ENCODE measurements at regions not wholly inside any gene's neighbourhood (a gene's known extent, or its start where the extent isn't known, plus 50 kb on each side); places are given as distances from the start of the nearest gene placed in this dataset.
"Not testable (repeated sequence)": the region's sequence is repeated elsewhere in the genome, so short reads cannot be mapped to it uniquely, and the experiment has no call there.

DNA sequence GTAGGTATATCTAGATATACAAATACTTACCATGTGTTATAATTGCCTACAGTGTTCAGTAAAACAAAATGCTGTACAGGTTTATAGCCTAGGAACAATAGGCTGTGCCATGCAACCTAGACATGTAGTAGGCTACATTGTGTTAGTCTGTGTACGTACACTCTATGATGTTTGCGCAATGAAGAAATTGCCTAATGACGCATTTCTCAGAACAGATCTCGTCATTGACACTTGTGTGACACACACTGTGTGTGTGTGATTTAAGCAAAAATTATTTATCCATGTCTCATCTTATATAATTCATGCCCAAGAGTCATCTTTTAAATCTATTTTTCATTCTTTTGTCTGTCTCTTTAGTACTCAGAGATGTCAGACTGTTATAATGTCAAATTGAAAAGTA lies 1888.8 kb upstream of the PCDH20 start:
- no peak for DNase-seq (ENCODE audit: low spot score)

DNA sequence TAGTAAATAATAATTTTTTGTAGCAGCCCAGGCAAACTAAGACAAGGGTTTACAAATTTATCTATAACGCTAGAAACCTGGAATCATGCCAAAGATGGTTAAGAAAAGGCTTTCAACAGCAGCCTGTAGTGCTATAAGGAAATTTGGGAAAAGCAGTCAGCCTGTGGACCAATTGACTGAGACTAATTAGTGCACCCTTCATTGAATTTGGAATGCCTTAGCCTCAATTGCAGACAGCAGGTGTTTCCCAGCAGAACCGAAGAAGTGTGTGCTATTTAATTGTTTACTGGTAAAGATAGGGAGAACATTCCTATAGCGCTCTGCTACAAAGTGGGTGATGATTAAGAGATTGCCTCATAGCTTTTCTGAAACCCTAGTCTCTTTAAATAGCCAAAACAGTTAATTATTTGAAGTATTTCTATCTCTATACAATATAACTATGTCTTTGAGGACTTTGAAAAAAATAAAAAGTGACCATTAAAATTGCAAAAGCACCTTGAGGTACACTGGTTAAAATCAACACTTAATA lies 1884.3 kb upstream of the PCDH20 start:
- DNase-seq (ENCODE audit: low spot score) = no peak

DNA sequence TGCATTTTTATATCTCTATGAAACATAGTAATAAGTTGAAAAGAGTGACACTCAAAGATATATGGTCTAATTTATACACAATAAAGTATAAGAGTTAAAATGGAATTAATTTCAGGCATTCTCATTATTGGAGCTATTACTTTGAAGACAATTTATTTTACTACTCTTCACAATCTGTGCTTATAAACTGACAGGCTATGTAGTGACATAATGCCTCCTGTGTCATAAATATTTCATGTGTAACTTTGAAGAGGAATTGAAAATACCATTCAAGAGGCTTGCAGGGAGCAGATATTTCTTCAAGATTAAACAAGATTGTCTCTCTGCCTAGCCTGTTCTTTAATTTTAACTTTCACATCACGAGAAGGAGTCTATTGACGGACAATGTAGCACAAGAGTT lies 1881.5 kb upstream of the PCDH20 start:
- no peak for DNase-seq (ENCODE audit: low spot score)

DNA sequence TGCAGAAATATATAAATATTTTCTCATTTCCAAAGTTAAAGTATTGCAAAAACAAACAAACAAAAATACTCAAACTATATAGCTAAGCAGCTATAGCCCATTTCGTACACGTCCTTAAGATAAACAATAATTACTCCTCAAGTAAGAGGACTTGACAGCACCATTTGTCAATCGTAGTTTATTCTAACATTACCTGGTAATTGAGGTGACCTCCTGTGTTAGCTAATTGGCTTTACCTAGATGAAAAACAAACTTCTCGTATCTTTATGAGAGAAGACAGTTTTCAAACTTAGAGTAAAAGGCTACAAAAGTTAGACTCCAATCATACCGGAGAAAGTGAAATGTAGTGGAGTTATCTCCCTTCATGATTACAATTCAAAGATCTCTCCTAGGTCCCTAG lies 1876.1 kb upstream of the PCDH20 start:
- no peak for DNase-seq (ENCODE audit: low spot score)

DNA sequence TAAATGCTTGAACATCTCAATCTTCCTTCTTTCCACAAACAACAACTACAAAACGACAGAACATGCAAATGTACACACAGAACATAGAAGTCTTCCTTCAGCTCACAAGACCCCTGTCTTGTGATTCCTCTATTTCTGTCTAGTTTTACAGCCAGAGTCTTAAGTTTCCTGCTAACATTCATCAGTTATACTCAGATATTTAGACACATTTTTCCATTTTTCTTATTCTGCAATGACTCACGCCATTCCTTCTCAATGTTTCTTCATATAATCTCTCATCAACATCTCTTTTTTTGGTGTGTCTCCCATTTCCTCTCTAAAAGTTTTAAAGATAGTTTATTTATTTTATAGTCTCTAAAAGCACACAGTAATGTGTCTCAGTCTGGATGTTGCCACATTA lies 1872.9 kb upstream of the PCDH20 start:
- no peak for DNase-seq (ENCODE audit: low spot score)

DNA sequence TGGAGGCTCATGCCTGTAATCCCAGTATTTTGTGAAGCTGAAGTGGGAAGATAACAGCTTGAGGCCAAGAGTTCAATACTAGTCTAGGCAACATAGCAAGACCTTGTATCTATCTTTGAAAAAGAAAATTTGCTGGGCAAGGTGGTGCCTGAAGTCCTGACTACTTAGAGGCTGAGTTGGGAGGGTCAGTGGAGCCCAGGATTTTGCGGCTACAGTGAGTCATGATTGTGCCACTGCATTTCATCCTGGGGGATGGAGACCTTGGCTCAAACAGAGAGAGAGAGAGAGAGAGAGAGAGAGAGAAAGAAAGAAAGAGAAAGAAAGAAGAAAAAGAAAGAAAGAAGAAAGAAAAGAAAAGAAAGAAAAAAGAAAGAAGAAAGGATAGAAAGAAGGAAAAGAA lies 1872.3 kb upstream of the PCDH20 start:
- no peak for DNase-seq (ENCODE audit: low spot score)

DNA sequence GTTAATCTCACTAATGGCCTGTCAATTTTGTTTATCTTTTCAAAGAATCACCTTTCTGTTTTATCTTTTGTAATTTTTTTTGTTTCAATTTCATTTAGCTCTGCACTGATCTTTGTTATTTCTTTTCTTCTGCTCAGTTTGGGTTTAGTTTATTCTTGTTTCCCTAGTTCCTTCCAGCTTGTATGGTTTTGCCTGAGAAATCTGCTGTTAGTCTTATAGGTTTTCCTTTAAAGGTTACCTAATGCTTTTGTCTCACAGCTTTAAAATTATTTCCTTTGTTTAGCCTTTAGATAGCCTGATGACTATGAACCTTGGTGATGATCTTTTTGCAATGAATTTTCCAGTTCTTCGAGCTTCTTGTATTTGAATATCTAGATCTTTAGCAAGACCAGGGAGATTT lies 1869.8 kb upstream of the PCDH20 start:
- no peak for DNase-seq (ENCODE audit: low spot score)

DNA sequence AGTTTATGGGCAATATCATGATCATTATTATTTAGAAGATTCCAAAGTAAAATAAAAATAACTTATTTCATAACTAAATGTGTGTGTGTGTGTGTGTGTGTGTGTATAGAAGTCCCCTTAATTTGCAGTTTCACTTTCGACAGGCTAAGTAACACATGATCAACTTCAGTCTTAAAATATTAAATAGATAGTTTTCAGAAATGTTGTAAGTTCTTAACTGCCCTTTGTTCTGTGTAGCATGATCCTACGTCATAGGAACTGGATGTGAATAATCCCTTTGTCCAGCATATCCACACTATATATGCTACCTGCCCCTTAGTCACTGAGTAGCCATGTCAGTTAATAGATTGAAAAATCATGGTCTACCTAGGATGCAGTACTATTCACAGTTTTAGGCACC lies 1863.5 kb upstream of the PCDH20 start:
- no peak for DNase-seq (ENCODE audit: low spot score)

DNA sequence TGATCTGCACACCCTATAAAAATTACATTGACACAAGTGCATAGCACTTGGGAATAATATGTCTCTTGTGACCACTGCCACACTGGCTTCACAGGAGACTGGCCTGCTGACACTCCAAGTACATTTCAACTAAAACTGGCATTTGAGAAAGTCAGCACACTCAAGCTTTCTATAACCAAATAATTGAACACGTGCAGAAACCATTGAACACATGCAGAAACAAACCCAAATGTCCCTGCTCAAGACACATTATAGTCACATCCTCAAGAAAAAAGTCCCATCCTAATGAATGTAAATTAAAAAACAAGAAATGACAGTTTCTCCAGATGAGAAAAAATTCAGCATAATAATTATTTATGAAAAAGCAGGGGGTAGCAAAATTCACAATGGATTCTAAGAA lies 1859.1 kb upstream of the PCDH20 start:
- no peak for DNase-seq (ENCODE audit: low spot score)

DNA sequence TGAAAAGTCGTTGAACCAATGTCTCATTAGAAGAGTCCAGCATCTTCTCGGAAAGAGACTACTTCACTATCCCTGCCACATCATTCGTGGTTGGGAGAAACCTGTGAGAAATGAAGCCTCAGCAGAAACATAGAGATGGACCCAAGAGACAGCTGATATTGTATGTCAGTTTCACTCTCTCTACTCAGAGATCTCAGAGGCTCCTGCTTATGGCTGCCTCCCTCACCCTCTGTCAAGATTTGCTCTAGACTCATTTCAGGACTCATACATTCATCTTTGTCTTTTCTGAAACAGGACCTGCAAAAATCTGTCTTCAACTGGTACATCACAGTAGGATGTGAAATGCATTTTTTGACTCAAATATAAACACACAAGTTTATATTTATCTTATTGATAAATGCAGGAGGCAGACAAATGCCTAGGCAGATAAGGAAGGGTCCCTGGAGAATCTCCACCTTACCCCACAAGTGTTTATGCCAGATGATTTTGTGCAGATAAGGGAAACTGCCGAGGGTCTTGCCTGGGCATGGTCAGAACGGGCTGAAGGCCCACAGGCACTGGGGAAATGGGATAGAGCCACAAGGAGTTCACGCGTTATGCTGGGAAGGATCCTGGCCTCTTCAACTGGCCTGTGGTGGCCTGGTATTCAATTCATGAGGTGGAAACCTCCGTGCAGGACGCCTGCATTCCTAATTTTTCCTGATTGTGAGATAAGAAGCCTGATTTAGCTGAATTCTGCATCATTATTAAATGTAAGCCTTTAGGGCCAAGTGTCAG lies 1834.0 kb upstream of the PCDH20 start:
- DNase-seq (ENCODE audit: low spot score) = no peak

DNA sequence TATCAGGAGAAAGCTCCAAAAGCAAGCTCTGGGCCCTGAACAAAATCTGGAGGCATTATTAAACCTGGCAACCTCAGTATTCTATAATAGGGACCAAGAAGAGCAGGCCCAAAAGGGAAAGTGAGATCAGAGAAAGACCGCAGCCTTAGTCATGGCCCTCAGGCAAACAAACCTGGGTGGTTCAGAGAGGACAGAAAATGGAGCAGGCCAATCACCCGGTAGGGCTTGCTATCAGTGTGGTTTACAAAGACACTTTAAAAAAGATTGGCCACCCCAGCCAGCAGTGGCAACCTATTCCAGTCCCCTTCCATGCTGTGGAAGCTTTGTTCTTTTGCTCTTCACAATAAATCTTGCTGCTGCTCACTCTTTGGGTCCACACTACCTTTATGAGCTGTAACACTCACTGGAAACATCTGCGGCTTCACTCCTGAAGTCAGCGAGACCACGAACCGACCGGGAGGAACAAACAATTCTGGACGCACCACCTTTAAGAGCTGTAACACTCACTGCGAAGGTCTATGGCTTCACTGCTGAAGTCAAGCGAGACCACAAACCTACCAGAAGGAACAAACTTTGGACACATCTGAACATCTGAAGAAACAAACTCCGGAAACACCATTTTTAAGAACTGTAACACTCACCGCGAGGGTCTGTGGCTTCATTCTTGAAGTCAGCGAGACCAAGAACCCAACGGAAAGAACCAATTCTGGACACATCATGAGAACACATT lies 1821.2 kb upstream of the PCDH20 start:
- not testable (repeated sequence) for DNase-seq (ENCODE audit: low spot score)

DNA sequence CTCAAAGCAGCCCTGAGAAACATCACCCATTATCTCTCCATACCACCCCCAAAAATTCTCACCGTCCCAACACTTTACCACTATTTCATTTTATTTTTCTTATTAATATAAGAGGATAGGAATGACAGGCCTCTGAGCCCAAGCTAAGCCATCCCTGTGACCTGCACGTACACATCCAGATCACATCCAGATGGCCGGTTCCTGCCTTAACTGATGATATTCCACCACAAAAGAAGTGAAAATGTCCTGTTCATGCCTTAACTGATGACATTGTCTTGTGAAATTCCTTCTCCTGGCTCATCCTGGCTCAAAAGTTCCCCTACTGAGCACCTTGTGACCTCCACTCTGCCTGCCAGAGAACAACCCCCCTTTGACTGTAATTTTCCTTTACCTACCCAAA lies 1802.9 kb upstream of the PCDH20 start:
- DNase-seq (ENCODE audit: low spot score) = not testable (repeated sequence)

DNA sequence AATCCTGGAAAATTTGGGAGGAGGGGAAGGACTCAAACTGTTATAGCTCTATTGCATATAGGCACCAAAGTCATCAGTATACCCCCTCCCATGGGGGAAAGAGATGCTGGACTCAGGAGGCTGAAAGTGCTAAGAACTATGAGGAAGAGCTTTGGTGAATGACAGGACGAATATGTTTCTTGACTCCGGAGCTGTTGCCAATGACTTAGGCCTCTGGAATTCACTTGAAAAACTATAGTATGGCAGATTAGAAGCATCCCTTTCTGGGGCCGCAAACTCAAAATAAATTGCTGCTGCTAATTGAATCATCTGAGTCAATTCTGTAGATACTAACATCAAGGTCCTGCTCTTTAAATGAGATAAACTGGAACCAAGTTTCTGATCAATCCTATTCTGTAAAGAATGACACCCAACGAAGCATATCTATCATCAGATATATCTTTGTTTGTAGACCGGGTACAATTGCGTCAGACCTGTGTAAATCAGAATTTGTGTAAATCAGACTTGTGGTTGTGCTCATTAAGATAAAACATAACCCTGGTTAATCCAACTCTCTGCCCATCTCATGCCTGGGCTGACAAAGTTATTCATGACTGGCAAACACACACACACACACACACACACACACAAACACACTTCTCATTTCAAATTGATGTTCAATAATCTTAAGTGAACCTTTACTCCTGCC lies 1793.8 kb upstream of the PCDH20 start:
- no peak for DNase-seq (ENCODE audit: low spot score)

DNA sequence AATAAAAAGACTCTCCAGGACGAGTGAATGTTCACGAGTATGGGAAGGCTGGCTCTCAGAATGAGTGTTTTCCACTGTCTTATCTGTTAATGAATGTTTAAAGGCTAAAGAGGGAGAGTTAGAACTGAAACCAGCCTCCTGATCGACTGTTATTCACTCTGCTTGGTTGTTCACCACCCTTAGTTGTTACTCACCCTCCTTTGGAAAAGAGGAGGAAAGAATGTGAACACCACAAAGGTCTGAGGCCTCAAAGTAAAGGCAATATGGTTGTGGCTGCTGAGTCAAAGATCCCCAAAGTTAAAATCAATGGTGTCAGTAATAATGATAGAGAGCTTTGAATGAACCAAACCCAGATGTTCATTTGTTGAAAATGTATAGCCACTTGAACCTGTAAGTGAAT lies 1793.2 kb upstream of the PCDH20 start:
- no peak for DNase-seq (ENCODE audit: low spot score)

DNA sequence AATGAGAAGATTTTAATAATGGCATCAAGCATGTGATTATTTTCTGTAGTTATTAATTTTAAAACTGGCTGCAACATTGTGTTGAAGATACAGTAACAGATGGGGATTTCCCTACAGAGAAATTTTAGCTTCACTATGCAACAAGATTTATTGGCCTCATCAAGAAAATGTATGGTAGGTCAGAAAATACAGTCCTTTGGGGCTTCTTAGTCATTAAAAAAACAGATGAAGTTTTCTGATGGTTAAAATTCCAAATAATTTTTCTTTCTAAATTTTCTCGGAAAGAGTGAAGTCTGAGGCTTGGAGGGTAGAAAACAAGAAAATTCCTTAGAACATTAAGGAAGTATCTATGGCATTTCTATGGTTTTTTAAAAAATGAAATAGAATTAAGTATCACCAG lies 1790.8 kb upstream of the PCDH20 start:
- no peak for DNase-seq (ENCODE audit: low spot score)

DNA sequence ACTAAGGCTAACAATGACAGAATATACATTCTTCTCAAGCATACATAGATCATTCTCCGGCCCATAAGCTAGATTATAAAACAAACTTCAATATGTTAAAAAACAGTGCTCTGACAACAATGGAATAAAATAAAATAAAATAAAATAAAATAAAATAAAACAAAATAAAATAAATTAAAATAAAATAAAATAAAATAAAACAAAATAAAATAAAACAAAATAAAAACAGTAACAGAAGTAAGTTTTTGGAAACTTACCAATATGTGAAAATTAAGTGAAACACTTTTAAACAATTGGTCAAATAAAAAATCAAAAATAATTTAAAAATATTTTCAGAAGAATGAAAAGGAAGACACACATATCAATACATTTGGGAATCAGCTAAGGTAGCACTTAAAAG lies 1785.8 kb upstream of the PCDH20 start:
- no peak for DNase-seq (ENCODE audit: low spot score)

DNA sequence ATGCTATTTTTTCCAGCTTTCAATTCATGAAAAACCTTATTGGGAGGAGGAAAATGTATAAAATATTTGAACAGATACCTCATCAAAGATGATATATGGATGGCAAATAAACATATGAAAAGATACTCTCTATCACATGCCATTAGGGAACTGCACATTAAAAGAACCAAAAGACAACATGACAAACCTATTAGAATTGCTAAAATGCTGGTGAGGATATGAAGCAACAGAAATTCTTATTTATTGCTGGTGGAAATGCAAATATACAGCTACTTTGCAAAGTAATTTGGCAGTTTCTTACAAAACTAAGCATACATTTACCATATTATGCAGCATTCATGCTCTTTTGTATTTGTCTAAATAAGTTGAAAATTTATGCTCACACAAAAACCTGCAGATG lies 1783.9 kb upstream of the PCDH20 start:
- no peak for DNase-seq (ENCODE audit: low spot score)

DNA sequence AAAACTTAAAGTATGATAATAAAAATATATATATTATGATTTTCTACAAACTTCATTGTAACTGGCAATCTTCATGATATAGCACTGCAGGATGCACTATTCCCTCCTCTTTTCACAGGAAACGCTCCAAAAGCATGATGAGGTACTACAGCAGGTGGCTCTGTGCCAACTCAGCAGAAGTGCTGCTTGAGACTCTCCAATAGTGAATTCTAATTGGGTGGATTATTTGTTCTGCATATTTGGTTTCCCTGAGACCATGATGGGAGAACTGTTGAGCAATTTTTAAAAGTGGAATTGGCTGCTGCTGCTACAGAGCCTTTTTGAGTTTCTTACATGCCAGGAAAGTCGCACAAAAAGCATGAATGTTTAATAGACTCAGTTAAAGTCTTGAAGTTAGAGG lies 1782.4 kb upstream of the PCDH20 start:
- no peak for DNase-seq (ENCODE audit: low spot score)

DNA sequence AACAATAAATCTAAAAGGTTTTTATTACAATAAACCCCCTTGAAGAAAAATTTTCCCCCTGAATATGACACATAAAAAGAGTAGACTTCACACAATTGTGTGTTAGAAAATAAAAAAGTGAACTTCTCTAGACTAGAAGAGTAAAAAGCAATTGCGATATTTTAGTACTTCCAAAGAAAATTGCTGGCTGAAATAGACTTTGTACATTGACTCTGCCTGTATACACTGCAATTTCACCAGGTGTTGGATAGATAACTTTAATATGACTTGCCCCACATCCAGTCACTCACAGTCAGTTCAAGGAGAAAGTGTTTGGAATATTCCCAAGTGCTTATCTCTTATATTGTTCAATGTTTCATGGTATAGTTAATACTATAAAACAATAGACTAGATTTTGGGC lies 1780.1 kb upstream of the PCDH20 start:
- DNase-seq (ENCODE audit: low spot score) = no peak

DNA sequence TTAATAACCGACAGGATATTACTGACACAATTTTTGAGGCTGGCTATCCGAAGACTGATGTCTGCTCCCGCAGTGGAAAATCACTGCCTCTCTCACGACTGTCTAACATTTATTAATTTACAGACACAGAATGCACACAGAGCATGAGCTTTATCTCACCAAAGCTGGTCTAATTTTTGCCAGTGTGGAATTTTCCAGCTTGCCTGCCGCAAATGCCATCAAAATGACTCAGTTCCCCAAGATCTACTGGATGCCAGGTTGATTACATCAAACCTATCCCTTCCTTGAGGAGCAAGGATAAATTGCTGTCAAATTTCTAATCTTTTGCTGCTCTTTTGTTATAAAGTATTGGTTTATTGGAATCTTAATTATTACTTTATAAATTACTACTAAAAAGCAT lies 1775.1 kb upstream of the PCDH20 start:
- DNase-seq (ENCODE audit: low spot score) = no peak

DNA sequence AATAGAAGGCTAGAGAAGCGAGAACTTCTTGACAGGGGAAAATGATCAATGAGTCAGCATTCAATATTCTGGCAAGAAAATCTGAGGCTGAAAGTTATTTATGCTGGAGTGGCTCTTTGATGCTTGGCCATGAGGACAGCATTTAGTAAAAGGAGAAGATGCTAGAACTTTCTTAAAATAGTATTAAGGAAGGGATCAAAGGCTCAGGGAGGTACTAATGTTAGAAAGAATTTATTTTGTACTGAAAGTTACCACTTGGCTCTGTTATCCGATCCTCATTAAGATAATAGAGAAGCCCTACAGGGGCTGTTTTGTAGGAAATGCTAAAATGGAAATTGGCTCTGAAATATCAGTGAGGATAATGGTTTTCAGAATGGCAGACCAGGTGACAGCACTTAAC lies 1774.6 kb upstream of the PCDH20 start:
- DNase-seq (ENCODE audit: low spot score) = no peak

DNA sequence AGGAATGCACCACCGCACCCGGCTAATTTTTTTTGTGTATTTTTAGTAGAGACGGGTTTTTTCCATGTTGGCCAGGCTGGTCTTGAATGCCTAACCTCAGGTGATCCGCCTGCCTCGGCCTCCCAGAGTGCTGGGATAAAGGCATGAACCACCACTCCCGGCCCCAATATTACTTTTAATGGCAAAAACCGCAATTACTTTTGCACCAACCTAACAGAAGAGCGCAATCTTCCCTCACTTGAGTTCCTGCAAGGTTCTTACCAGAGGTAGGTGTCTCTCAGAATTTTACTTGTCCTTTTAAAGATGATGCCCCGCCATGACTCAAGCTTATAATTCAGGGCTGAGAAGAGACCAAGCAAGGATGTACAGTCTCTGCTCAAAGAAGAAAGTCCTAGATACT lies 1774.1 kb upstream of the PCDH20 start:
- no peak for DNase-seq (ENCODE audit: low spot score)

Data from mesenteric fat pad (tissue), 1 donor.